Endometrium (tissue), 2 donors: ENCODE measurements at regions not wholly inside any gene's neighbourhood (a gene's known extent, or its start where the extent isn't known, plus 50 kb on each side); places are given as distances from the start of the nearest gene placed in this dataset.
"Not testable (repeated sequence)": the region's sequence is repeated elsewhere in the genome, so short reads cannot be mapped to it uniquely, and the experiment has no call there.

Experiments
- FAIRE-seq: peaks from 2 replicates; lab custom pipeline; 2012; peaks lifted over from hg19 to GRCh38; lab: Jason Lieb, UNC
- donor health status: control.
- donor health status: control.

GRCh38 chr5:58300346-58300895, 159.5 kb downstream of the PLK2 start:
- no peak for FAIRE-seq

- no peak for FAIRE-seq
Observed at GRCh38 chr5:58299256-58299655, 160.6 kb downstream of the PLK2 start.

DNA sequence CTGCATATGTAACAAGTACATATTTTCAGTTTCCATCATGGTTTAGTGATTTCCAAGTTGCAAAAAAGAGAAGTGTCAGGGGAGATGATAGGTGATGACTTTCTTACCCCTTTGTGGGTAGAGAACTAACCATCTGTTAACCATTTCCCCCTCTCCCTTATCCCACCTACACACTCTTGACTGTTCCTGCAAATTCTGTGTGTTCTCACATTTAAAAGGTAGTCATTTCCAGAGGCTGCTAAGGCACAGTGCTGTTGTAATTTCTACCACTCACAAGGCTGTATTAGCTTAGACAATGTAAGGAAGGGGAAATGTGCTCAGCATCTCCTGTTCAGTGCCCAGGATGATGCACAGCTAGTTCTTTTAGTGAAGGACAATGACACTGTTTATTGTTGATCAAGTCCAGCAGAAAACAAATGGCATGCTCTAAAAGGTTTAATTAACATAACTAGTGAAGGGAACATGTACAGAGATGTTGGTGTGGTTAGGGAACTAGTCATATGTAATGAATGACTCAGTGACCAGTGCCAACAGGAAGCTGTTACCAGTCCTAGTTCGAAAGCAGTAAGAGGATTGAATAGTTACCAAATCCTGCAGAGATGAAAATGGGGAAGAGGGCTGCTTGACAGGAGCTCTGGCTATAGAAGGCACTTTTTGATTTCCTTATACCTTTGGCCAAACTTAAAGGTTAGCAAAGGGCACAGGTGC, 165.1 kb downstream of the PLK2 start:
- no peak for FAIRE-seq

DNA sequence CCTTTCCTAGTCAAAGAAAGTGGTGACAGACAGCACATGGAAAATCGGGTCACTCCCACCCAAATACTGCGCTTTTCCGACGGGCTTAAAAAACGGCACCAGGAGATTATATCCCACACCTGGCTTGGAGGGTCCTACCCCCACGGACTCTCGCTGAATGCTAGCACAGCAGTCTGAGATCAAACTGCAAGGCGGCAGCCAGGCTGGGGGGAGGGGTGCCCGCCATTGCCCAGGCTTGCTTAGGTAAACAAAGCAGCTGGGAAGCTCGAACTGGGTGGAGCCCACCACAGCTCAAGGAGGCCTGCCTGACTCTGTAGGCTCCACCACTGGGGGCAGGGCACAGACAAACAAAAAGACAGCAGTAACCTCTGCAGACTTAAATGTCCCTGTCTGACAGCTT, 171.6 kb downstream of the PLK2 start:
- FAIRE-seq, result not testable (repeated sequence)

- FAIRE-seq, result no peak
Observed at GRCh38 chr5:58286741-58287140, 173.1 kb downstream of the PLK2 start.

- no peak for FAIRE-seq
Observed at GRCh38 chr5:58285900-58286299, 174.0 kb downstream of the PLK2 start.

DNA sequence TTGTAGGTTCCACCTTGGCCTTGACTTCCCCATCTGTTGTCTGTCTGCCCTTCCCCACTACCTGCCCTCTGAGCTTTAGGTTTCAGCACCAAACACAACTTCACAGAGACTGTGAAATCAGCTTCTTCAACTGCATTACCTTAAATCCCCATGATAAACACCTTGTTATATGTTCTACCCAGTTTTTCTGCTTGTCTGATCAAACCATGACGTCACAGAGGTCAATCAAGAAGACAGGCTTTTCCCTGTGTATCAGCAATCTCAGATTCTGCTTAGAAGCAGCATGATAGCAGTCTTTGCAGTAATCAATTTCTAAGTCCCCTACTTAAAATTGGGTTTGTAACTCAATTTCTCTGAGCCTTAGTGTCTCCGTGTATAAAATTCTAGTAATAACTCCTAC, 175.0 kb downstream of the PLK2 start:
- FAIRE-seq, result no peak

GRCh38 chr5:58281189-58281588, 178.7 kb downstream of the PLK2 start:
- FAIRE-seq, result peak; percentile 41

DNA sequence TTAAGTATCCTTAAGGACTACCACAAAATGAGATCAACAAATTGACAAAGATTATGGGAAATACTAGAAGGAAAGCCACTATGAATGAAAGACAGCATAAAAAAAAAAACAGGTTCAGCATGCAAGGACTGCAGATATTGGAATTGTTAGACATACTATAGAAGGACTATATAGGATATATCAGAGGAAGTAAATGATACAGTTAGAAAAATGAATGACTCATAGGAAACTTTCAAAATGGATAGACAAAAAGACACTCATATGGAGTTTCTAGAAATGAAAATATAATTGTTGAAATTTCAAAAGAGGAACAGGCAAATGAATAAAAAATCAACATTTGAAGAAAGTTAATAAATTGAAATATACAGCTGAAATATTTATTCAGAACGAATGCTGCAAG, 180.6 kb downstream of the PLK2 start:
- no peak for FAIRE-seq

DNA sequence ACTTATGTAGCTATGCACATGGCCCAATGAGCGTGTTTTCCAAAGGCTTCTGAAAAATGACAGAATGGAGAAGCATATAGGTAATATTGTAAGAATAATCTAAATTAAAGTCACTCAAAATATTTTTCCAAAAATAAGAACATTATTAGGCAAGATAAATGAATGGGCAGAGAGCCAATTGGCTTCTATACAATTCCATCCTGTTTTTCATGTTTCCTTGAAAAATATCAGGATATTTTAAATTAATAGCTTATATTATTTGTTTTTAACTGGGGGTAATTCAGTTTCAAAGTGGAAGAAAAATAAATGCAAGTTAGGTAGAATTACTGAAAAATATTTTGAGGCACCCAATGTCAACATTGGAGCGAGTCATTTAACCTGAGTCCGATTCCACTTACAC, 183.5 kb downstream of the PLK2 start:
- FAIRE-seq, result no peak

GRCh38 chr5:58275516-58275915, 184.4 kb downstream of the PLK2 start:
- FAIRE-seq, result no peak

DNA sequence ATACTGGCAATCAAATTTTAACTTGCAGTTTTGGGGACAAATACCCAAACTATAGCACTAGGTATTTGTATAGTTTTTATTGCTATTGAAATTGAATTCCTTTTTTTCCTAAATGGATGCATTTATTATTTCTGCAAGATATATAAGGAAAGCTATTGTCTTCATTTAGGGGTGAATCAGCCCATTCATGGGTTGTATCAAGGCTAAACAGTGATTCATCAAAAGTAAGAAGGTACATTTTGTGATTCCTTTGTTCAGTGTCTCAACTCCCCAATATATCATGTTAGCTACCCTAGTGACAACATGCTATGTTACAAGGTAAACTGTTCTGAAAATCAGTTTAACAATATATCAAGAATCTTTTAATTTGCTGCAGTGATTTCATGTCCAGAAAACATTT, 185.7 kb downstream of the PLK2 start:
- FAIRE-seq, result no peak

GRCh38 chr5:58273711-58274110, 186.2 kb downstream of the PLK2 start:
- no peak for FAIRE-seq

DNA sequence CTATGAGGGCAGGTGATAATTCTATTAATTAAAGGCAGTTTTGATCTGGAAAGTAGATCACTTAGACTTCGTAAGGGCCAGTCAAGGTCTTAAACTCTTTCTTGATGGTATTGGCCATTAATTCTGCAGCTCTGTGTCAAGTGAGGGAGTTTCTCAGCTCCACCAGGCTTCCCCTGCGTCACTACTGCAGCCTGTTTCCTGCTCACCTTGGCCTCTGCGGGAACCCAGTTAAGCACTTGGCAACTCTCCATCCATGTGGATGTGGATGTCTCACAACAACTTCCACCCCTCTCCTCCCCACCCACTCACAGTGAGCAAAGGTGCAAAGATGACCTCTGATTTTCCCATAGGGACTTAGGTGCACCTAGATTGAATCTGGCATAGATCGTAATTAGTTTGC, 191.6 kb downstream of the PLK2 start:
- no peak for FAIRE-seq

GRCh38 chr5:58266402-58266801, 193.5 kb downstream of the PLK2 start:
- FAIRE-seq, result no peak

DNA sequence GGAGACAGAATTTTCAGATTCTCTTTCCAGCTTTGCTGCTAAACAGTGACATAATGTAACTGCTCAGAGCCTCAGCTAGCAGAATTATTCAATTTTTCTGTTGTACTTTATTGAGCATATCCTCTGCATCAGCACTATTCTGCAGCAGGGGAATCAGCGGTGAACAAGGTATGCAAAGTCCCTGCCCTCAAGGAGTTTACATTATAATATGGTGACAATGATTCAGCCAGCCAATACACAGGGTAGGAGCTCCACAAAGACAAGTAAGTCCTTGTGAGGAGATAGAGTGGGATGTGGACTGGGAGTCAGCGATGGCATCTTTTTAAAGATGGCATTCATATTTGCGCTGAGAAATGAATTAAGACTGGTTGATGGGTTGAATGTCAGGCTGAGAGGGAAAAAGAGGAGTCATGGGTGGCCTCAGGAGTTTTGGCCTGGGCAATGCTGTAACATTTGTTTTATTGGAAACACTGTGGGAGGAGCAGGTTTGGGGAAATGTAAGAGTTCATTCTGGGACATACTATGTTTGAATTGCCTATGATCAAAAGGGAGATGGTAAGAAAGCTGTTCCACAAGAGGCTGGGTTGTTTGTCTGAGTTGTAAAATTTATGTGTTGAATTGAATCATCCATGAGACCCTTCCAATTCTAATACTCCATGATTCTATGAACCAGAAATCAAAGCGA, 194.5 kb downstream of the PLK2 start:
- no peak for FAIRE-seq

DNA sequence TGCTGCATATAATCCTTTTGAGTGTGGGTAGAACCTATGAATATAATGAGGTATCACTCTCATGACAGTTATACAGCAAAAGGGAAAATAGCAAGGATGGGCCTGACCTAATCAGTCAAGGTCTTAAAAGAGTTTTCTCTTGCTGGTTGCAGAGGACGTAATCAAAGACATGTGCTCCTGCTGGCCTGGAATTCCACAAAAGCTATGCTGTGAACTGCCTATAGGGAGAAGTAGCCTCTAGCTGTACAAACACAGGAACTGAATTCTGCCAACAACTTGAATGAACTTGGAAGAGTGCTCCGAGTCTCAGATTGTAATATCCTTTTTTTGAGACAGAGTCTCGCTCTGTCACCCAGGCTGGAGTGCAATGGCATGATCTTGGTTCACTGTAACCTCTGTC, 195.6 kb downstream of the PLK2 start:
- no peak for FAIRE-seq

- FAIRE-seq, result no peak
Observed at GRCh38 chr5:58263296-58263695, 196.6 kb downstream of the PLK2 start.

GRCh38 chr5:58262226-58262625, 197.7 kb downstream of the PLK2 start:
- FAIRE-seq, result no peak

- FAIRE-seq, result no peak
Observed at GRCh38 chr5:58261605-58262004, 198.3 kb downstream of the PLK2 start.

DNA sequence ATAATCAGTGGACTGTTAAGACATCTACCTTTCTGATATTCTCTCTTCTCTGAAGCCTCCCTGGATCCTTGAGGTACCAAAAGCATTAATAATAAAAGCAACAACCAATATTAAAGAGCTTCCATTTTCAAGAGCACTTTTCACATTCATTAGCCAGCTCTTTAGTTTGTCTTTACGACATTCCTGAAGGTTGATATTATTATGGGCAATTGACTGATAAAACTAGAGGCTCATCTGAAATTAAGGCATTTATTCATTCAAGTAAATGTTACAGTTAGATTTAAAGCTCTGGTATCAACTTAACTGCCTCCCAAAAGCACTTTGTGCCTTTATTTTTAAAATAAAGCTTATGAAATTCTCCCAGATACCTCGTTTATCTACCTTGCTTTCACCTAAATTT, 199.6 kb downstream of the PLK2 start:
- FAIRE-seq, result no peak

DNA sequence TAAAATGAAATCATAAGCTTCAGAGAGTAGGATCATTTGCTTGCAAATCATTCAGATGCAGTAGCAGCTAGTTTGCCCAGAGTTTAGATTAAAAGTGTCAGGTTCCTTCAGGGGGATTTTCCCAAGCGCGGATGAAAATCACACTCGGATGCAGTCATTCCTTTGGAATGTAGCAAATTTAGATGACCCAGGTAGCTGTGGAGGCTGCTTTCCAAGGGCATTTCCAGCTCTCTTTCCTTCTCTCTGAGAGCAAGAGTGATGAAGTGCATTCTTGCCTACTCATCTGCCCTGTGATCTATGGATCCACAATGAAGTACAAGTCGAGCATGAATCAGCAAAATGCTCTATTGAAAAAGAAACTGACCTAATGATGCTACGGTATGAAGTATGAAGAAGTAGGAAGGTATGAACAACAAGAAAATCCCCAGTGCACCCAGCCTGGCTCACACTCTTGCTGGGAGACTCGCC, 200.2 kb downstream of the PLK2 start:
- no peak for FAIRE-seq

GRCh38 chr5:58258984-58259684, 200.8 kb downstream of the PLK2 start:
- no peak for FAIRE-seq
